GM23338 (cell line): ENCODE measurements at regions not wholly inside any gene's neighbourhood (a gene's known extent, or its start where the extent isn't known, plus 50 kb on each side); places are given as distances from the start of the nearest gene placed in this dataset.

Experiments used
- ATAC-seq: fragments of 200-7000 bp; cut with Tn5 transposase; 3 replicates; pipeline ENCODE4 v1.9.1; 2020
- DNase-seq: peaks from one replicate; pipeline ENCODE4 v3.0.0-alpha.2; 2015; ENCODE audit warnings: low spot score
- H2AFZ ChIP-seq: fragments of 200-600 bp; sonication (generic); 2 replicates; pipeline ENCODE4 v1.8.0; 2016; ENCODE audit warnings: antibody characterized with exemption, mild to moderate bottlenecking, moderate library complexity
- H3F3A ChIP-seq: fragments of 200-600 bp; sonication (generic); replicated peaks from 2 replicates; pipeline ENCODE4 v1.8.0; 2017; ENCODE audit warnings: antibody characterized with exemption, mixed run types, low read depth
- H3K27ac ChIP-seq: fragments of 200-600 bp; sonication (generic); 2 replicates; pipeline ENCODE4 v1.6.1; 2016; ENCODE audit warnings: low read depth
- H3K27me3 ChIP-seq: fragments of 200-600 bp; sonication (generic); 2 replicates; pipeline ENCODE4 v1.8.0; 2016; ENCODE audit warnings: mild to moderate bottlenecking, mixed run types, moderate library complexity; ENCODE audit not compliant: insufficient read depth
- H3K36me3 ChIP-seq: fragments of 200-600 bp; sonication (generic); 2 replicates; pipeline ENCODE4 v1.8.0; 2016; ENCODE audit warnings: mild to moderate bottlenecking; ENCODE audit not compliant: insufficient read depth
- H3K4me1 ChIP-seq: fragments of 200-600 bp; sonication (generic); 2 replicates; pipeline ENCODE4 v1.8.0; 2016; ENCODE audit warnings: mild to moderate bottlenecking, moderate library complexity; ENCODE audit not compliant: insufficient read depth
- H3K4me2 ChIP-seq: fragments of 200-600 bp; sonication (generic); 2 replicates; pipeline ENCODE4 v1.7.1; 2017; ENCODE audit warnings: mixed run types
- H3K4me3 ChIP-seq: fragments of 200-600 bp; sonication (generic); 2 replicates; pipeline ENCODE4 v1.6.1; 2016; ENCODE audit warnings: mixed run types
- H3K79me2 ChIP-seq: fragments of 200-600 bp; sonication (generic); replicated peaks from 2 replicates; pipeline ENCODE4 v1.8.0; 2017; ENCODE audit warnings: mild to moderate bottlenecking; ENCODE audit not compliant: insufficient read depth
- H3K9me2 ChIP-seq: fragments of 200-600 bp; sonication (generic); 2 replicates; pipeline ENCODE4 v1.8.0; 2017; ENCODE audit not compliant: insufficient read depth
- H4K20me1 ChIP-seq: fragments of 200-600 bp; sonication (generic); replicated peaks from 2 replicates; pipeline ENCODE4 v1.8.0; 2017; ENCODE audit warnings: mild to moderate bottlenecking; ENCODE audit not compliant: insufficient read depth
- H3K27ac Mint-ChIP-seq: 2 replicates; pipeline ENCODE4 v1.8.0; 2020; ENCODE audit warnings: inconsistent platforms, mild to moderate bottlenecking, moderate library complexity, mixed read lengths
- H3K27me3 Mint-ChIP-seq: 3 replicates; pipeline ENCODE4 v1.8.0; 2022; ENCODE audit warnings: low read depth, mild to moderate bottlenecking, moderate library complexity, mixed read lengths, inconsistent platforms; ENCODE audit not compliant: insufficient read depth, poor library complexity
- H3K36me3 Mint-ChIP-seq: 3 replicates; pipeline ENCODE4 v1.8.0; 2021; ENCODE audit warnings: low read depth, mild to moderate bottlenecking, inconsistent platforms, moderate library complexity, mixed read lengths
- H3K4me1 Mint-ChIP-seq: 3 replicates; pipeline ENCODE4 v1.8.0; 2020; ENCODE audit warnings: mild to moderate bottlenecking, inconsistent platforms, mixed read lengths
- H3K4me3 Mint-ChIP-seq: 3 replicates; pipeline ENCODE4 v1.8.0; 2021; ENCODE audit warnings: moderate library complexity, mild to moderate bottlenecking, inconsistent platforms, mixed read lengths
- H3K9me3 Mint-ChIP-seq: 3 replicates; pipeline ENCODE4 v1.8.0; 2020; ENCODE audit warnings: moderate library complexity, mild to moderate bottlenecking, inconsistent platforms, mixed read lengths
- EZH2 ChIP-seq: fragments of 200-600 bp; sonication (generic); IDR thresholded peaks from one replicate; pipeline ENCODE4 v1.8.0; 2017; ENCODE audit warnings: antibody characterized with exemption, mild to moderate bottlenecking, low read depth; ENCODE audit not compliant: unreplicated experiment
- JUNB ChIP-seq: IDR thresholded peaks from one replicate; pipeline ENCODE4 v1.6.1; 2016; ENCODE audit warnings: antibody characterized with exemption; ENCODE audit not compliant: unreplicated experiment
- NANOG ChIP-seq: IDR thresholded peaks from 2 replicates; pipeline ENCODE4 v1.6.1; 2016; ENCODE audit warnings: antibody characterized with exemption, borderline replicate concordance
- STAT1 ChIP-seq: IDR thresholded peaks from one replicate; pipeline ENCODE4 v1.6.1; 2016; ENCODE audit warnings: antibody characterized with exemption; ENCODE audit not compliant: unreplicated experiment
- ZNF114 ChIP-seq: fragments of 250-450 bp; sonication (Bioruptor Pico); IDR thresholded peaks from 2 replicates; pipeline ENCODE4 v1.5.0; 2020; ENCODE audit warnings: mild to moderate bottlenecking, moderate library complexity
- TF ChIP-seq, protein P1 (sequence below), 2 experiments: fragments of 200-600 bp in 1 of 2; sonication (generic) in 1 of 2; conservative IDR thresholded peaks; 2 replicates each; pipeline versions ENCODE4 v1.5.1 to v1.6.1; 2016 to 2017; ENCODE audit warnings: antibody characterized with exemption in 2 of 2, low read depth in 2 of 2, mild to moderate bottlenecking in 2 of 2, moderate library complexity in 1 of 2
- TF ChIP-seq, protein P2 (sequence below): IDR thresholded peaks from one replicate; pipeline ENCODE4 v1.6.1; 2018; ENCODE audit warnings: antibody characterized with exemption; ENCODE audit not compliant: unreplicated experiment
- TF ChIP-seq, protein P3 (sequence below): fragments of 250-450 bp; sonication (Bioruptor Pico); IDR thresholded peaks from 2 replicates; pipeline ENCODE4 v1.5.0; 2020; ENCODE audit warnings: mild to moderate bottlenecking, moderate library complexity

DNA sequence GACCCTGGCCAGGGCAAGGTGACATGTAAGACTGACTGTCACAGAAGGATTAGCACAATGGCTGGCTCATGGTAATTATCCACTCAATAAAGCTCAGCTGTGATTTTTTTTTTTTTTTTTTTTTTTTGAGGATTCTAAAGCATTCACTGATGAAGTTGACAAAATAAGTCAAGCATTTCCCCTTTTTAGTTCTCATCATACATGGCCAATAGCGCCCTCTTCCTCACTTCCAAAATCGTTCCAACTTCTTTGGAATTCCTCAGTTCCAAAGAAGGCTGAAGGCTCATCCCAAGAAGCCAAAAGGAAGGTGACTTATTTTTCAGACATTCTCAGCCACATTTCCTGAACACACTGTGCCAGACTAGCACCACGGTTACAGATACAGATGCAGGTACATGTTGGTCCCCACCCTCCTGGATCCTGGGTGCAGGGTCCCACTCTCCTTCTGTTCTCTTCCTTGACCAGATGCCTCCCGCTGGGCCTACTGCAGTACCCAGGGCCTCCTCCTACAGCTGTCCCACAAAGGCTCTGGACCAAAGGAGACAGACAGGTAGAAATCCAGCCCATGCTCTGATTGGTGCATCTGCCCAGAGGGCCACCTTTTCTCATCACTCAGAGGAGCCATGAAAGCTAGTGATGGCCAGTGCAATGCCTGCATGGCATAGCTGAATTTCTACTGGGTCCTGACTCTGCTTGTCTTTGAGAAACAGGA, 202.6 kb downstream of the UACA start:
- peak; percentile 30 for DNase-seq
- no peaks in the 10 kb centered on the region for H3K4me1 Mint-ChIP-seq
- H3K9me3 Mint-ChIP-seq, result no peaks in the 10 kb centered on the region
- Histone ChIP-seq H3K79me2 (no peaks in the 10 kb centered on the region), H3K4me2 (no peak overlapping the region), H3K4me3 (no peak overlapping the region), H3F3A (no peaks in the 10 kb centered on the region), H3K27ac (no peak overlapping the region), H3K4me1 (no peaks in the 10 kb centered on the region), H3K27me3 (no peaks in the 10 kb centered on the region), H2AFZ (no peak overlapping the region), H3K36me3 (no peaks in the 10 kb centered on the region), H4K20me1 (no peaks in the 10 kb centered on the region), H3K9me2 (no peaks in the 10 kb centered on the region)
- H3K27me3 Mint-ChIP-seq, result peaks cover 4% of the 10 kb centered on the region
- no peaks in the 10 kb centered on the region for H3K36me3 Mint-ChIP-seq
- no peak overlapping the region for H3K4me3 Mint-ChIP-seq
- ATAC-seq, result no peak
- TF ChIP-seq, protein P1, sequence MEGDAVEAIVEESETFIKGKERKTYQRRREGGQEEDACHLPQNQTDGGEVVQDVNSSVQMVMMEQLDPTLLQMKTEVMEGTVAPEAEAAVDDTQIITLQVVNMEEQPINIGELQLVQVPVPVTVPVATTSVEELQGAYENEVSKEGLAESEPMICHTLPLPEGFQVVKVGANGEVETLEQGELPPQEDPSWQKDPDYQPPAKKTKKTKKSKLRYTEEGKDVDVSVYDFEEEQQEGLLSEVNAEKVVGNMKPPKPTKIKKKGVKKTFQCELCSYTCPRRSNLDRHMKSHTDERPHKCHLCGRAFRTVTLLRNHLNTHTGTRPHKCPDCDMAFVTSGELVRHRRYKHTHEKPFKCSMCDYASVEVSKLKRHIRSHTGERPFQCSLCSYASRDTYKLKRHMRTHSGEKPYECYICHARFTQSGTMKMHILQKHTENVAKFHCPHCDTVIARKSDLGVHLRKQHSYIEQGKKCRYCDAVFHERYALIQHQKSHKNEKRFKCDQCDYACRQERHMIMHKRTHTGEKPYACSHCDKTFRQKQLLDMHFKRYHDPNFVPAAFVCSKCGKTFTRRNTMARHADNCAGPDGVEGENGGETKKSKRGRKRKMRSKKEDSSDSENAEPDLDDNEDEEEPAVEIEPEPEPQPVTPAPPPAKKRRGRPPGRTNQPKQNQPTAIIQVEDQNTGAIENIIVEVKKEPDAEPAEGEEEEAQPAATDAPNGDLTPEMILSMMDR (conservative IDR thresholded peaks at IDR 0.05; ENCODE audit: low read depth in 2 of 2), result peak in 1 of 2 experiments; percentile 48; a peak in 3 of 4 replicates
- no peak for TF ChIP-seq NANOG
- no peak for TF ChIP-seq ZNF114 (CRISPR knock-in tag)
- no peak for TF ChIP-seq EZH2
- TF ChIP-seq, protein P2, sequence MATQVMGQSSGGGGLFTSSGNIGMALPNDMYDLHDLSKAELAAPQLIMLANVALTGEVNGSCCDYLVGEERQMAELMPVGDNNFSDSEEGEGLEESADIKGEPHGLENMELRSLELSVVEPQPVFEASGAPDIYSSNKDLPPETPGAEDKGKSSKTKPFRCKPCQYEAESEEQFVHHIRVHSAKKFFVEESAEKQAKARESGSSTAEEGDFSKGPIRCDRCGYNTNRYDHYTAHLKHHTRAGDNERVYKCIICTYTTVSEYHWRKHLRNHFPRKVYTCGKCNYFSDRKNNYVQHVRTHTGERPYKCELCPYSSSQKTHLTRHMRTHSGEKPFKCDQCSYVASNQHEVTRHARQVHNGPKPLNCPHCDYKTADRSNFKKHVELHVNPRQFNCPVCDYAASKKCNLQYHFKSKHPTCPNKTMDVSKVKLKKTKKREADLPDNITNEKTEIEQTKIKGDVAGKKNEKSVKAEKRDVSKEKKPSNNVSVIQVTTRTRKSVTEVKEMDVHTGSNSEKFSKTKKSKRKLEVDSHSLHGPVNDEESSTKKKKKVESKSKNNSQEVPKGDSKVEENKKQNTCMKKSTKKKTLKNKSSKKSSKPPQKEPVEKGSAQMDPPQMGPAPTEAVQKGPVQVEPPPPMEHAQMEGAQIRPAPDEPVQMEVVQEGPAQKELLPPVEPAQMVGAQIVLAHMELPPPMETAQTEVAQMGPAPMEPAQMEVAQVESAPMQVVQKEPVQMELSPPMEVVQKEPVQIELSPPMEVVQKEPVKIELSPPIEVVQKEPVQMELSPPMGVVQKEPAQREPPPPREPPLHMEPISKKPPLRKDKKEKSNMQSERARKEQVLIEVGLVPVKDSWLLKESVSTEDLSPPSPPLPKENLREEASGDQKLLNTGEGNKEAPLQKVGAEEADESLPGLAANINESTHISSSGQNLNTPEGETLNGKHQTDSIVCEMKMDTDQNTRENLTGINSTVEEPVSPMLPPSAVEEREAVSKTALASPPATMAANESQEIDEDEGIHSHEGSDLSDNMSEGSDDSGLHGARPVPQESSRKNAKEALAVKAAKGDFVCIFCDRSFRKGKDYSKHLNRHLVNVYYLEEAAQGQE, result no peak
- TF ChIP-seq JUNB, result no peak
- no peak overlapping the region for H3K27ac Mint-ChIP-seq

DNA sequence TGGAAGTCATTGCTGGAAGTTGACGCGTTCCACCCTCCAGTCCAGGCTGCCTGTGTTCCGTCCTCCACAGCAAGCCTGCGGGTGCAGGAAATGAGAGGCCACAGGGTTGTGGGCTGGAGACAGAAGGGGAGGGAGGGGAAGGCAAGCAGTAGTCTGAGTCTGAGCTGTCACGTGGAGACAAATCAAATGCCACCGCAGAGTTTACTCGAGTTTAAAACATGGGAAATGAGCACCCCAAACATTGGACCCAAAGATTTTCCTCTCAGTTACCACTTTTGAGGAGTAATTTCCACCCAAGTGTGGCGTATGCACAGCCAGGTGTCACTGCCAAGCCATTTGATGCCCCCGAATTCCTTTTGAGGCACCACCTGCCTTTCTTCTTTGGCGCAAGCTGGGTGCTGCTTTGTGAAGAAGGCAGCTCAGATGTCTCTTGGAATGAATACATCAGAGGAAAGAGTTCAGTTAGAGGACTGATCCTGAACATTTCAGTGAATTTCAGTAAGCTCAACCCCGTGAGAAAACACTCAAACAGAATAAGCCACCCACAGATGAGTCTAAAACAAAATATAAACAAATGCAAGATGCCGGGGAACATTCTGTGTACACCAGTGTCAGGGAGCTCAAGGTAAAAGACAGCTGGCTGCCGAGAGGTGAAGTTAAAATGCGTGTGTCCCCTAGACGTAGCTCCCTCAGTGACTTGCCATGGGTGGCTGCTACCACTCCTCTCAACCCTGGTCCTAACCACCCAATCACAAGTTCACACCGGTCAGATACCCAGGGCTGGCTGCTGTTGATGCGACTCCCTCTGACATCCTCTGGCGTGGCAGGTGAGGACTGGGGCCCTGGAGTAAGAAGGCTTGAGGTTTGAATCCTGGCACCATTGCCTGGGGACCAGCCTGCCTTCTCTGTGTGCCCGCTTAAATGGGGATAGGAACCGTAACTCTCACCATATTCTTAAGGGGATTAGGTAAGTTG, 203.8 kb downstream of the UACA start:
- Mint-ChIP-seq H3K9me3 (no peaks in the 10 kb centered on the region), H3K4me3 (no peak overlapping the region), H3K27me3 (peaks cover 4% of the 10 kb centered on the region), H3K36me3 (no peaks in the 10 kb centered on the region), H3K27ac (no peak overlapping the region), H3K4me1 (no peaks in the 10 kb centered on the region)
- no peak overlapping the region for H3K4me2 ChIP-seq
- ATAC-seq (no peak), DNase-seq (no peak)
- no peak overlapping the region for H3K27ac ChIP-seq
- H2AFZ ChIP-seq, result no peak overlapping the region
- no peaks in the 10 kb centered on the region for H4K20me1 ChIP-seq
- H3K9me2 ChIP-seq, result no peaks in the 10 kb centered on the region
- no peaks in the 10 kb centered on the region for H3K79me2 ChIP-seq
- no peak overlapping the region for H3K4me3 ChIP-seq
- no peaks in the 10 kb centered on the region for H3K27me3 ChIP-seq
- H3K4me1 ChIP-seq, result no peaks in the 10 kb centered on the region
- no peaks in the 10 kb centered on the region for H3K36me3 ChIP-seq
- H3F3A ChIP-seq, result no peaks in the 10 kb centered on the region
- TF ChIP-seq, protein P3, sequence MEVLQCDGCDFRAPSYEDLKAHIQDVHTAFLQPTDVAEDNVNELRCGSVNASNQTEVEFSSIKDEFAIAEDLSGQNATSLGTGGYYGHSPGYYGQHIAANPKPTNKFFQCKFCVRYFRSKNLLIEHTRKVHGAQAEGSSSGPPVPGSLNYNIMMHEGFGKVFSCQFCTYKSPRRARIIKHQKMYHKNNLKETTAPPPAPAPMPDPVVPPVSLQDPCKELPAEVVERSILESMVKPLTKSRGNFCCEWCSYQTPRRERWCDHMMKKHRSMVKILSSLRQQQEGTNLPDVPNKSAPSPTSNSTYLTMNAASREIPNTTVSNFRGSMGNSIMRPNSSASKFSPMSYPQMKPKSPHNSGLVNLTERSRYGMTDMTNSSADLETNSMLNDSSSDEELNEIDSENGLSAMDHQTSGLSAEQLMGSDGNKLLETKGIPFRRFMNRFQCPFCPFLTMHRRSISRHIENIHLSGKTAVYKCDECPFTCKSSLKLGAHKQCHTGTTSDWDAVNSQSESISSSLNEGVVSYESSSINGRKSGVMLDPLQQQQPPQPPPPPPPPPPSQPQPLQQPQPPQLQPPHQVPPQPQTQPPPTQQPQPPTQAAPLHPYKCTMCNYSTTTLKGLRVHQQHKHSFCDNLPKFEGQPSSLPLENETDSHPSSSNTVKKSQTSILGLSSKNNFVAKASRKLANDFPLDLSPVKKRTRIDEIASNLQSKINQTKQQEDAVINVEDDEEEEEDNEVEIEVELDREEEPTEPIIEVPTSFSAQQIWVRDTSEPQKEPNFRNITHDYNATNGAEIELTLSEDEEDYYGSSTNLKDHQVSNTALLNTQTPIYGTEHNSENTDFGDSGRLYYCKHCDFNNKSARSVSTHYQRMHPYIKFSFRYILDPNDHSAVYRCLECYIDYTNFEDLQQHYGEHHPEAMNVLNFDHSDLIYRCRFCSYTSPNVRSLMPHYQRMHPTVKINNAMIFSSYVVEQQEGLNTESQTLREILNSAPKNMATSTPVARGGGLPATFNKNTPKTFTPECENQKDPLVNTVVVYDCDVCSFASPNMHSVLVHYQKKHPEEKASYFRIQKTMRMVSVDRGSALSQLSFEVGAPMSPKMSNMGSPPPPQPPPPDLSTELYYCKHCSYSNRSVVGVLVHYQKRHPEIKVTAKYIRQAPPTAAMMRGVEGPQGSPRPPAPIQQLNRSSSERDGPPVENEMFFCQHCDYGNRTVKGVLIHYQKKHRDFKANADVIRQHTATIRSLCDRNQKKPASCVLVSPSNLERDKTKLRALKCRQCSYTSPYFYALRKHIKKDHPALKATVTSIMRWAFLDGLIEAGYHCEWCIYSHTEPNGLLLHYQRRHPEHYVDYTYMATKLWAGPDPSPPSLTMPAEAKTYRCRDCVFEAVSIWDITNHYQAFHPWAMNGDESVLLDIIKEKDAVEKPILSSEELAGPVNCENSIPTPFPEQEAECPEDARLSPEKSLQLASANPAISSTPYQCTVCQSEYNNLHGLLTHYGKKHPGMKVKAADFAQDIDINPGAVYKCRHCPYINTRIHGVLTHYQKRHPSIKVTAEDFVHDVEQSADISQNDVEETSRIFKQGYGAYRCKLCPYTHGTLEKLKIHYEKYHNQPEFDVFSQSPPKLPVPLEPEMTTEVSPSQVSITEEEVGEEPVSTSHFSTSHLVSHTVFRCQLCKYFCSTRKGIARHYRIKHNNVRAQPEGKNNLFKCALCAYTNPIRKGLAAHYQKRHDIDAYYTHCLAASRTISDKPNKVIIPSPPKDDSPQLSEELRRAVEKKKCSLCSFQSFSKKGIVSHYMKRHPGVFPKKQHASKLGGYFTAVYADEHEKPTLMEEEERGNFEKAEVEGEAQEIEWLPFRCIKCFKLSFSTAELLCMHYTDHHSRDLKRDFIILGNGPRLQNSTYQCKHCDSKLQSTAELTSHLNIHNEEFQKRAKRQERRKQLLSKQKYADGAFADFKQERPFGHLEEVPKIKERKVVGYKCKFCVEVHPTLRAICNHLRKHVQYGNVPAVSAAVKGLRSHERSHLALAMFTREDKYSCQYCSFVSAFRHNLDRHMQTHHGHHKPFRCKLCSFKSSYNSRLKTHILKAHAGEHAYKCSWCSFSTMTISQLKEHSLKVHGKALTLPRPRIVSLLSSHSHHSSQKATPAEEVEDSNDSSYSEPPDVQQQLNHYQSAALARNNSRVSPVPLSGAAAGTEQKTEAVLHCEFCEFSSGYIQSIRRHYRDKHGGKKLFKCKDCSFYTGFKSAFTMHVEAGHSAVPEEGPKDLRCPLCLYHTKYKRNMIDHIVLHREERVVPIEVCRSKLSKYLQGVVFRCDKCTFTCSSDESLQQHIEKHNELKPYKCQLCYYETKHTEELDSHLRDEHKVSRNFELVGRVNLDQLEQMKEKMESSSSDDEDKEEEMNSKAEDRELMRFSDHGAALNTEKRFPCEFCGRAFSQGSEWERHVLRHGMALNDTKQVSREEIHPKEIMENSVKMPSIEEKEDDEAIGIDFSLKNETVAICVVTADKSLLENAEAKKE (CRISPR knock-in tag), result no peak
- TF ChIP-seq STAT1, result no peak
